ENCODE measurements at regions not wholly inside any gene's neighbourhood (a gene's known extent, or its start where the extent isn't known, plus 50 kb on each side); places are given as distances from the start of the nearest gene placed in this dataset.

DNA sequence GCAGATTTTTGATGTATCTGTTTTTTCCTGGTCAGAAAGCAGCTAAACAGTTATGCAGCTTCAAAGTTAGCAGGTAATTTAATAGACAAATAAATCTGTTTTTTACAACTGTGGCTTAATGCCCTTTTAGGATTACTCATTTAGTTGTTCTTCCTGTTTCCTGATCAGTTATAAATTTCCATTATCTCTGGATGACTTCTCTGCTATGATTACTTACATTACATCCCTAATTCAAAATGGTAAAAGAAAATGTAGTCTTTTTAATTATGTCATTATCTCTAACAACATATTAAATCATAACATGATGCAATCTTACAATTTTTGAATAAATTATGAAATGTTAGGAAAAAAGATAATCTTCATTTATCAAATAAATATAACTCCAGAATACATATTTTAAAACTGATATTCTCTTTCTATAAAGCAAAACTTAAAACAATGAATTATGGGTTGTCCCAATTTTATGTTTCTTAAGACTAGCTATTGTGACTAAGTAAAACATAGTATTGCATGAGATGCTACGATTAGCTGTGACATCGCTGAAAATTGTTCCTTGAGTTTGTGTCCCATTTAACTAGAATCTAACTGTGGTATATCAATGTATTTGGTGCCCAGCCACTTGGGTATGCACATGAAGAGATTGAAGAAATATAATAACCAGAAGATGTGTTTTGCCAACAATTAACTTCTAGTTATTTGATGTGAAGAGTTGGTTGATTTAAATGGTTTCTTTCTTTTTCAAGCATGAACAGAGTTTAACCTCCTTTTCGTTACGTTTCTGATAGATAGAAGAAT is 605.3 kb upstream of the SPRY2 start:
- no peaks in the 10 kb centered on the region for H4K20me1 ChIP-seq (ENCODE audit: insufficient read depth, low read length)
- TF ChIP-seq, protein P1, sequence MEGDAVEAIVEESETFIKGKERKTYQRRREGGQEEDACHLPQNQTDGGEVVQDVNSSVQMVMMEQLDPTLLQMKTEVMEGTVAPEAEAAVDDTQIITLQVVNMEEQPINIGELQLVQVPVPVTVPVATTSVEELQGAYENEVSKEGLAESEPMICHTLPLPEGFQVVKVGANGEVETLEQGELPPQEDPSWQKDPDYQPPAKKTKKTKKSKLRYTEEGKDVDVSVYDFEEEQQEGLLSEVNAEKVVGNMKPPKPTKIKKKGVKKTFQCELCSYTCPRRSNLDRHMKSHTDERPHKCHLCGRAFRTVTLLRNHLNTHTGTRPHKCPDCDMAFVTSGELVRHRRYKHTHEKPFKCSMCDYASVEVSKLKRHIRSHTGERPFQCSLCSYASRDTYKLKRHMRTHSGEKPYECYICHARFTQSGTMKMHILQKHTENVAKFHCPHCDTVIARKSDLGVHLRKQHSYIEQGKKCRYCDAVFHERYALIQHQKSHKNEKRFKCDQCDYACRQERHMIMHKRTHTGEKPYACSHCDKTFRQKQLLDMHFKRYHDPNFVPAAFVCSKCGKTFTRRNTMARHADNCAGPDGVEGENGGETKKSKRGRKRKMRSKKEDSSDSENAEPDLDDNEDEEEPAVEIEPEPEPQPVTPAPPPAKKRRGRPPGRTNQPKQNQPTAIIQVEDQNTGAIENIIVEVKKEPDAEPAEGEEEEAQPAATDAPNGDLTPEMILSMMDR (IDR thresholded peaks at IDR 0.05; ENCODE audit: extremely low read depth, low read depth, low read length): no peak
- H3K79me2 ChIP-seq (ENCODE audit: insufficient read depth, low read length): no peaks in the 10 kb centered on the region
- H3K27ac ChIP-seq (ENCODE audit: low read depth, low read length): no peak overlapping the region
- no peak overlapping the region for H3K4me3 ChIP-seq (ENCODE audit: insufficient read depth, low read length)
- DNase-seq (ENCODE audit: insufficient read length, low spot score, missing footprints): peak; percentile 25
- no peaks in the 10 kb centered on the region for H3K9me3 ChIP-seq (ENCODE audit: low read depth, low read length)
- no peak overlapping the region for H2AFZ ChIP-seq (ENCODE audit: low read length)
- H3K36me3 ChIP-seq (ENCODE audit: insufficient read depth, low read length): no peaks in the 10 kb centered on the region
- H3K4me1 ChIP-seq (ENCODE audit: insufficient read depth, low read length): no peaks in the 10 kb centered on the region
- H3K4me2 ChIP-seq (ENCODE audit: insufficient read depth, low read length): no peak overlapping the region
- no peaks in the 10 kb centered on the region for H3K27me3 ChIP-seq (ENCODE audit: insufficient read depth, low read length)

DNA sequence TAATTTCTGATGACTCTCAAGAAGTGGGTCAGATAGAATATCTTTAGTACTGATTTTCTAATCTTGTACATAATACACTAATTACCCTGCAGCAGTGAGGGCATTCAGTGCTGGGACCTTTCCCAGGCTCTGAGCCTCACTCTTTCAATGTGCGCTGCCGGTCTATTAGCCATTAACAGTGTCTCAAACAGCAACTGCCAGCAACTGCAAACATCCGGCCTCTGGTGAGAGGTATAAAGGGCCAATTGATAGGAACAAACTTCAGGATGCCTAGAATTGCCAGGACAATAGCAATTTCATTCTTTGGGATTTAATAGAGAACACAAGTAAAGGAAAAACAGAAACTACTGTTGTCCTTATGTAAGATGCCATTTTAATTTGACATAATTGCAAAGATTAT is 604.4 kb upstream of the SPRY2 start:
- TF ChIP-seq, protein P1 (IDR thresholded peaks at IDR 0.05; ENCODE audit: extremely low read depth, low read depth, low read length): no peak

DNA sequence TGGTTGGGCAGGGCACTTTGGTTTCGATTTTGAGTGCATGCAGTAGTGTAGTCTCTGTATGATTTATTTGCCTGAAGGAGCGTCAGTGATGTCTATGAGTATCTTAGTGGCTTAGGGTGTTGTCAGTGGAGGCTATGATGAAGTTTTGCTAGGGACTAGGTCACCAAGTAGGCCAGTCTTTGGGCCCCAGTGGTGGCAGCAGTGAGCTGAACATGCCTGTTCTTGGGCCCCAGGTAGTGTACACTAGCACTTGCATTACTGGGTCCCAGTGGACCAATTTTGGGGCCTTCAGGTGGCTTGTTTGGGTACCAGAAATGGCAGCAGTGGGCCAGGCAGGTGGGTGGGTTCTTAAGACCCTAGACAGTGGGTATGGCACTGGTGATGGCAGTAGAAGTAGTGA is 598.7 kb upstream of the SPRY2 start:
- no peak overlapping the region for H3K27ac ChIP-seq (ENCODE audit: low read depth, low read length)
- H3K4me1 ChIP-seq (ENCODE audit: insufficient read depth, low read length): no peaks in the 10 kb centered on the region
- no peaks in the 10 kb centered on the region for H4K20me1 ChIP-seq (ENCODE audit: insufficient read depth, low read length)
- TF ChIP-seq, protein P1 (IDR thresholded peaks at IDR 0.05; ENCODE audit: extremely low read depth, low read depth, low read length): no peak
- no peak overlapping the region for H2AFZ ChIP-seq (ENCODE audit: low read length)
- H3K9me3 ChIP-seq (ENCODE audit: low read depth, low read length): peaks cover 4% of the 10 kb centered on the region
- no peak overlapping the region for H3K4me3 ChIP-seq (ENCODE audit: insufficient read depth, low read length)
- H3K36me3 ChIP-seq (ENCODE audit: insufficient read depth, low read length): no peaks in the 10 kb centered on the region
- no peak overlapping the region for H3K4me2 ChIP-seq (ENCODE audit: insufficient read depth, low read length)
- no peaks in the 10 kb centered on the region for H3K79me2 ChIP-seq (ENCODE audit: insufficient read depth, low read length)
- H3K27me3 ChIP-seq (ENCODE audit: insufficient read depth, low read length): no peaks in the 10 kb centered on the region
- no peak for DNase-seq (ENCODE audit: insufficient read length, low spot score, missing footprints)

More for the DNA sequence above, 604.4 kb upstream of the SPRY2 start:
- Histone ChIP-seq H3K27me3 (ENCODE audit: insufficient read depth, low read length) (no peaks in the 10 kb centered on the region), H3K9me3 (ENCODE audit: low read depth, low read length) (no peaks in the 10 kb centered on the region), H4K20me1 (ENCODE audit: insufficient read depth, low read length) (no peaks in the 10 kb centered on the region), H3K79me2 (ENCODE audit: insufficient read depth, low read length) (no peaks in the 10 kb centered on the region), H3K4me2 (ENCODE audit: insufficient read depth, low read length) (no peak overlapping the region), H2AFZ (ENCODE audit: low read length) (no peak overlapping the region), H3K4me3 (ENCODE audit: insufficient read depth, low read length) (no peak overlapping the region), H3K4me1 (ENCODE audit: insufficient read depth, low read length) (no peaks in the 10 kb centered on the region), H3K27ac (ENCODE audit: low read depth, low read length) (no peak overlapping the region), H3K36me3 (ENCODE audit: insufficient read depth, low read length) (no peaks in the 10 kb centered on the region)
- no peak for DNase-seq (ENCODE audit: insufficient read length, low spot score, missing footprints)

DNA sequence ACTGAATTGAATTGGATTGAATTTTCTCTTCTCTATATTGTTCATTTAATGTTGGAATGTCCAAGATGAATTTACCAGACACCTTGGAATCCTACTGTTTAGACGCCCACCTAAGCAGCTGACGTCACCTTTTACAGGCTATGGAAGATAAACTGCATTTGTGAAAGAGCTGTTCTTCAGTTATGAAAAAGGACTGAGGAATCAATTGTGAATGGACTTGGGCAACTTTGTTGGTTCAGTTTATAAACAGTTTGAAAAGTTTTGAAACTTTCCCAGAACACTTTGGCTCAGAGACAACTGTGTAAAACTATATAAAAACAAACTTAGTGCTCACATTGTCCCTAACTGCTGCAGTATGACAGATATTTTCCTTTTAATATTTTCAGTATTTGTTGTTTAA is 590.8 kb upstream of the SPRY2 start:
- no peak for DNase-seq (ENCODE audit: insufficient read length, low spot score, missing footprints)
- Histone ChIP-seq H3K36me3 (ENCODE audit: insufficient read depth, low read length) (no peaks in the 10 kb centered on the region), H3K27ac (ENCODE audit: low read depth, low read length) (no peak overlapping the region), H3K27me3 (ENCODE audit: insufficient read depth, low read length) (no peaks in the 10 kb centered on the region), H3K4me1 (ENCODE audit: insufficient read depth, low read length) (no peaks in the 10 kb centered on the region), H3K79me2 (ENCODE audit: insufficient read depth, low read length) (no peaks in the 10 kb centered on the region), H2AFZ (ENCODE audit: low read length) (no peak overlapping the region), H4K20me1 (ENCODE audit: insufficient read depth, low read length) (no peaks in the 10 kb centered on the region), H3K9me3 (ENCODE audit: low read depth, low read length) (no peaks in the 10 kb centered on the region), H3K4me3 (ENCODE audit: insufficient read depth, low read length) (no peak overlapping the region), H3K4me2 (ENCODE audit: insufficient read depth, low read length) (no peak overlapping the region)
- TF ChIP-seq, protein P1 (IDR thresholded peaks at IDR 0.05; ENCODE audit: extremely low read depth, low read depth, low read length): no peak

All from osteoblast (primary cell).